Epithelial cell of esophagus (primary cell): ENCODE measurements at regions not wholly inside any gene's neighbourhood (a gene's known extent, or its start where the extent isn't known, plus 50 kb on each side); places are given as distances from the start of the nearest gene placed in this dataset.
A peak's percentile ranks its signal among the peaks of the same experiment; 100 is the strongest.

Source experiments
- DNase-seq: peaks from one replicate; pipeline ENCODE4 v3.0.0; 2010; ENCODE audit warnings: low read depth
- H3K4me3 ChIP-seq: 2 replicates; pipeline ENCODE4 v1.5.1; 2011; ENCODE audit warnings: mild to moderate bottlenecking, low read length, control low read depth
- TF ChIP-seq, protein P1 (sequence below): IDR thresholded peaks from 2 replicates; pipeline ENCODE4 v1.5.1; 2011; ENCODE audit warnings: low read depth, mild to moderate bottlenecking, low read length, control low read depth, inconsistent platforms; ENCODE audit not compliant: insufficient read depth; ENCODE audit errors: missing control alignments

DNA sequence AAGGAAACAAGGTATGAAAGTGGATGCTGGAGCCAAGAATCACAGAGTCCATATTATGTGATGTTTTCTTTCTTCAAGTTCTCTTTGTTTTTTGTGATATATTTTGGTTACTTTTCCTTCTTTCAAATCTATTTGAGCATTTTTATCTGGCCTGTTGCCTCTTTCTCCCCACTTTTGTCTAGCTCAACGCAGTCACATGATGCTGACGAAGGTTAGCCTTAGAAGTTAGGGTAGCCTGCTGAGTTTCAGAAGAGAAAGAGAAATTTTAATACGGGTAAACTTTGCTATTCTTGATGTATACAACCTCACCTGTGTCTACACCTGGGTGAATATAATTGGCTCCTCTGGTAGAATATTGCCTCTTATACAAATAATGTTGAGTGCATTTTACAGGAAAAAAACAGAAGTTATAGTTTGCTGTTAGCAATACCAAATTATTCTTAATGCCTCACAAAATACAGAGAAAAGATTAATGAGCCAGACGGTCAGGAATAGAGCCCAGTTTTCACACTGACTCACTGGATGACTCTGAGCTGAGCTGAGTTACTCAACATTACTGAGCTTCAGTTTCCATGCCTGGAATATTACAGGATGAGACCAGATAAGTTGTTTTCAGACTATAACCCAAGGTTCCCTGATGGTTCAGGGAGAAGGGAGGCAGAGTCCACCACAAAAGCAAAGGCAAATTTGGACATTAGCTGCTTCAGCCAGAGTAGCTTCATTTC, 161.6 kb upstream of the BDNF start:
- peak; percentile 87 for DNase-seq
- TF ChIP-seq, protein P1, sequence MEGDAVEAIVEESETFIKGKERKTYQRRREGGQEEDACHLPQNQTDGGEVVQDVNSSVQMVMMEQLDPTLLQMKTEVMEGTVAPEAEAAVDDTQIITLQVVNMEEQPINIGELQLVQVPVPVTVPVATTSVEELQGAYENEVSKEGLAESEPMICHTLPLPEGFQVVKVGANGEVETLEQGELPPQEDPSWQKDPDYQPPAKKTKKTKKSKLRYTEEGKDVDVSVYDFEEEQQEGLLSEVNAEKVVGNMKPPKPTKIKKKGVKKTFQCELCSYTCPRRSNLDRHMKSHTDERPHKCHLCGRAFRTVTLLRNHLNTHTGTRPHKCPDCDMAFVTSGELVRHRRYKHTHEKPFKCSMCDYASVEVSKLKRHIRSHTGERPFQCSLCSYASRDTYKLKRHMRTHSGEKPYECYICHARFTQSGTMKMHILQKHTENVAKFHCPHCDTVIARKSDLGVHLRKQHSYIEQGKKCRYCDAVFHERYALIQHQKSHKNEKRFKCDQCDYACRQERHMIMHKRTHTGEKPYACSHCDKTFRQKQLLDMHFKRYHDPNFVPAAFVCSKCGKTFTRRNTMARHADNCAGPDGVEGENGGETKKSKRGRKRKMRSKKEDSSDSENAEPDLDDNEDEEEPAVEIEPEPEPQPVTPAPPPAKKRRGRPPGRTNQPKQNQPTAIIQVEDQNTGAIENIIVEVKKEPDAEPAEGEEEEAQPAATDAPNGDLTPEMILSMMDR: no peak
- no peak overlapping the region for H3K4me3 ChIP-seq

DNA sequence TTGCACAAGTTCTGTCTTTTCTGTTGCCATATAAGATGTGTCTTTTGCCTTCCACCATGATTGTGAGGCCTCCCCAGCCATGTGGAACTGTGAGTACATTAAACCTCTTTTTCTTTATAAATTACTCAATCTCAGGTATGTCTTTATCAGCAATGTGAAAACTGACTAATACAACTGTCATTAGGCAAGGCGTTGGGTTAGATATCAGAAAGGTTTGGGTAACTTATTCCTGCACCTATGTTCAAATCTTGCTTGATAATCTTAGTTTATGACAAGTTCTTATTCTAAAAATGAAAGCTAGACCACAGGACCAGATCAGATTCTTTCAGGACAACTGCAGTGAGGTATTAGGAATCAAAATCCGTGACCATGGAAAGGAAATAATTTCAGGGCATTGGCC, 160.6 kb upstream of the BDNF start:
- no peak overlapping the region for H3K4me3 ChIP-seq
- peak; percentile 51 for DNase-seq
- TF ChIP-seq, protein P1: no peak

DNA sequence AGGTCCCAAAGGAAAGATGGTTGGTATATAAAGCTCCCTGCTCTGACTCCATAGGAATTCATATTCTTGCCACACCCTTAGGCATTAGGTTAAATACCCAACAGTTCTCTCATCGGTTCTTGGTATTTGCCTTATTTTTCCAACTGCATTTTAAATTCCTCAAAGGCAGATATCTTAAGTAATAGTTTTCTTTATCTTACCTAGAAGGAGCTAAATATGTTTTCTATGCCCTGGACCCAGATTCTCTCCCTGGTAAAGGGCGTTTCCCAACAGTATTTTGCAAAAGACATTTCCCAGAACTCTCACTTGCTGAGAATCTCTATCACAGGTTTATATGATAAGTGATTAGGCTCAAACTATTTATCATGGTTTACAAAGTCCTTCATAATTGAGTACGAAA, 158.6 kb upstream of the BDNF start:
- DNase-seq: no peak
- no peak overlapping the region for H3K4me3 ChIP-seq
- TF ChIP-seq, protein P1: no peak

GRCh38 chr11:27857588-27857987, 157.3 kb upstream of the BDNF start:
- DNase-seq: no peak
- TF ChIP-seq, protein P1: no peak
- no peak overlapping the region for H3K4me3 ChIP-seq

- no peak overlapping the region for H3K4me3 ChIP-seq
- TF ChIP-seq, protein P1: no peak
- no peak for DNase-seq
These were observed 156.8 kb upstream of the BDNF start for GRCh38 chr11:27857014-27857413.

DNA sequence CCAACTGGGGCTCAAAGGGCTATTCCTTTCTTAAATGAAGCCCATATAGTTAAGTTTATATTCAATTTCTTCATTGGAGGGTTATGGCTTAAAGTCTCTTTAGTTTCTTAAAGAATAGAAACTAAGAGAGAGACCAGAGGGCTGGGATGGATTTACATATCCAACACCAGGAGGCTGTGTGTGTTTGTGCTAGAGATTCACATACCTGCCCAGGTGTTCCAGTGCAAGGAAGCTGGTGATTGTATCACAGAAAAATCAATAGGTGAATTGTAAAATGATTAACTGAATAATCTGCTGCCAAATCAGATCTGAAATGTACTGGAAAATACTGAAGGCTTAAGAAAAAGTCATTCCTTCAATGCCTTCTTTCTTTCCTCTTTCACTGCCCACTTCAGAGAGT, 148.2 kb upstream of the BDNF start:
- H3K4me3 ChIP-seq: no peak overlapping the region
- no peak for DNase-seq
- TF ChIP-seq, protein P1: peak; percentile 4

GRCh38 chr11:27847496-27847895, 147.2 kb upstream of the BDNF start:
- H3K4me3 ChIP-seq: no peak overlapping the region
- TF ChIP-seq, protein P1: no peak
- no peak for DNase-seq
